A204.1 (cell line): ENCODE measurements at regions not wholly inside any gene's neighbourhood (a gene's known extent, or its start where the extent isn't known, plus 50 kb on each side); places are given as distances from the start of the nearest gene placed in this dataset.

ENCODE experiments used
- FAIRE-seq: peaks from 2 replicates; lab custom pipeline; 2012; peaks lifted over from hg19 to GRCh38; lab: Jason Lieb, UNC

GRCh38 chr18:44238454-44238853 is 442.2 kb upstream of the SETBP1 start:
- FAIRE-seq, result no peak

GRCh38 chr18:44238911-44239310 is 441.8 kb upstream of the SETBP1 start:
- FAIRE-seq, result no peak

- no peak for FAIRE-seq
Measured at GRCh38 chr18:44241020-44241419, 439.7 kb upstream of the SETBP1 start.

GRCh38 chr18:44245019-44245418 is 435.7 kb upstream of the SETBP1 start:
- FAIRE-seq, result no peak

GRCh38 chr18:44246001-44246400 is 434.7 kb upstream of the SETBP1 start:
- FAIRE-seq, result no peak

- no peak for FAIRE-seq
Measured at GRCh38 chr18:44258086-44258485, 422.6 kb upstream of the SETBP1 start.

GRCh38 chr18:44258576-44258975 is 422.1 kb upstream of the SETBP1 start:
- FAIRE-seq, result no peak

GRCh38 chr18:44259610-44260009 is 421.1 kb upstream of the SETBP1 start:
- no peak for FAIRE-seq

GRCh38 chr18:44265437-44265836 is 415.3 kb upstream of the SETBP1 start:
- no peak for FAIRE-seq

GRCh38 chr18:44273298-44273697 is 407.4 kb upstream of the SETBP1 start:
- FAIRE-seq, result no peak

- no peak for FAIRE-seq
Measured at GRCh38 chr18:44280479-44280878, 400.2 kb upstream of the SETBP1 start.

- no peak for FAIRE-seq
Measured at GRCh38 chr18:44286049-44286448, 394.6 kb upstream of the SETBP1 start.

GRCh38 chr18:44290366-44290977 is 390.2 kb upstream of the SETBP1 start:
- no peak for FAIRE-seq

GRCh38 chr18:44298566-44298965 is 382.1 kb upstream of the SETBP1 start:
- FAIRE-seq, result no peak

- no peak for FAIRE-seq
Measured at GRCh38 chr18:44309185-44309584, 371.5 kb upstream of the SETBP1 start.

GRCh38 chr18:44320619-44321460 is 359.8 kb upstream of the SETBP1 start:
- FAIRE-seq, result no peak

GRCh38 chr18:44321868-44322590 is 358.7 kb upstream of the SETBP1 start:
- FAIRE-seq, result no peak

GRCh38 chr18:44323125-44323524 is 357.6 kb upstream of the SETBP1 start:
- FAIRE-seq, result no peak

- FAIRE-seq, result no peak
Measured at GRCh38 chr18:44324361-44324760, 356.3 kb upstream of the SETBP1 start.

- FAIRE-seq, result no peak
Measured at GRCh38 chr18:44325903-44326635, 354.6 kb upstream of the SETBP1 start.

GRCh38 chr18:44331656-44332570 is 348.8 kb upstream of the SETBP1 start:
- FAIRE-seq, result no peak
